GM19324 (cell line): ENCODE measurements at regions not wholly inside any gene's neighbourhood (a gene's known extent, or its start where the extent isn't known, plus 50 kb on each side); places are given as distances from the start of the nearest gene placed in this dataset.

Experiments
- ATAC-seq: cut with Tn5 transposase; IDR thresholded peaks from one replicate; pipeline ENCODE4 v1.9.1; 2021; ENCODE audit warnings: mild to moderate bottlenecking, moderate library complexity; ENCODE audit not compliant: unreplicated experiment, low FRiP score

DNA sequence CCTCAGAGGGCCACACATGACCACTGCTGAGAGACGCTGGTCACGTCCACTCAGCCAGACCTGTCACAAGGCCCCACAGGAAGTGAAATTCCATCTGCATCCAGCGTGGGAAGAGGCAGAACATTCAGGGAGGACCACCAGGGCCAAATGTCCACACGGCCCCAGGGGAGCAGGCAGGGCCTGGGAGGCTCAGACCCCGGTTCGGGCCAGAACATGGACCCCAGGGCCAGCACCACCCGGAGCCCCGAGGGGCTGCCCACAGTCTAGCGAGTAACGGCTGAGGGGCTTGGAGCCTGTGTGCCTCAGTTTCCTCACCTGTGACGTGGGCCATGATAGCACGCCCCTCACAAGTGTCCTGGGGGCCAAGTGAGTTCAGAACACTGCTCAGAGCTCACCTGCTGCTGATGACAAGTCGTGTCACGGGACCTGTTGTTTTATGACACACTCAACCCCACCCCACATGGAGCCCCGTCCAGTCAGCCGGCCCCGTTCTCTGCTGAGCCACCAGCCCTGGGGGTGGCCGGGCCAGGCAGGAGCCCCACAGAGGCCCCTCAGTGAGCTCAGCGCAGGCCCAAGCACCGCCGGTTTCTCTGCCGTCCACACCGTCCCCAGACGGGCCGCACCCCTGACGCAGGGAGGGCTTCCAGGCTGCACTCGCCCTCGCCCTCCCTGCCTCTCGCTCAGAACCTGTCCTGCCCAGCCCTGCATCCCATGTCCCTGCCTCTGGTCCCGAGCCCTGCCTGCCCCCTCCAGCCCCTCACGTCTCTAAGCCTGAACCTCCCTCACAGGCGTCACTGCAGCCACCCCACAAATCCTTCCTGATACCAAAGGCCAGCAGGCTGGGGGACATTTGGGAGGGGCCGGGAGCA lies 79.5 kb upstream of the GALNT9 start:
- no peak for ATAC-seq

DNA sequence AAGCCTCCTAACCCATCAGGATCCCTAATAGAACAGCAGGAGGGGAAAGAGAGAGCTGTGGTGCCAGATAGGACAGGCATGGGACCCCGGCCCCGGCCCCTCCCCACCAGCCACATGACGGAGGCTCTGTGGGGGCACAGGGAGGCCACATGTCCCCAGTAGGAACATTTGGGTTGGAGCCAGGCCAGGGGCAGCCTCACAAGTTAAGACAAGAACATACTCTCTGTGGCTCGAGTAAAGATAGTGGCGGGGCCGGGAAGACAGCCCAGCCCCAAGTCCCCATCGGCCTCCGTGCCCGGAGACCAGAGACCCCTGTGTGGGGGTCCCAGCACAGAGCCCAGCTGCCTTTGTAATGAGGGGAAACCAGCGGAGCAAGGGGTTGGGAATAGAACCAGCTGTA lies 78.6 kb upstream of the GALNT9 start:
- ATAC-seq, result no peak

DNA sequence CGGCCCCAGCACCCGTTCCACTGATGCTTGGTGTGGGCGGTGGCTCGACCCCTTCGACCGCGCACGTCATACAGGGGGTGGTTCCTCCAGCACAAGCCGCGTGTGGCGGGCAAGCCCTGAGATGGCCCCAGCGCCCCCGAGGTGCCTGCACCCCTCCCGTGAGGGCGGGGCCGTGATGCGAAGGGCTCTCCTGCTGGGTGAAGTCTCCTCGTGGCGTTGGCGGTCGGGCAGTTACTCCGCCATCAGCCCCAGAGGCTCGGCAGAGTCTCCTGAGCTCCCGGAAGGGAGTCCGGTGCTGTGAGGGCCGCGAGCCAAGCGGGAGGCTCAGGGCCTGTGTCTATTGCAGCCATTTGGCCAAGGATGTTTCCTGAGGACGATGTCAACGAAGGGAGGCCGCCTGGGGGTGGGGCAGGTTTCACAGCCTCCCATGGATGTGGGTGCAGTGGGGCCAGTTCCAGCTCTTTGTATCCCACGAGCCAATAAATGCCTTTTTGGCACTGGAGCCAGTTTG lies 78.1 kb upstream of the GALNT9 start:
- ATAC-seq, result no peak

DNA sequence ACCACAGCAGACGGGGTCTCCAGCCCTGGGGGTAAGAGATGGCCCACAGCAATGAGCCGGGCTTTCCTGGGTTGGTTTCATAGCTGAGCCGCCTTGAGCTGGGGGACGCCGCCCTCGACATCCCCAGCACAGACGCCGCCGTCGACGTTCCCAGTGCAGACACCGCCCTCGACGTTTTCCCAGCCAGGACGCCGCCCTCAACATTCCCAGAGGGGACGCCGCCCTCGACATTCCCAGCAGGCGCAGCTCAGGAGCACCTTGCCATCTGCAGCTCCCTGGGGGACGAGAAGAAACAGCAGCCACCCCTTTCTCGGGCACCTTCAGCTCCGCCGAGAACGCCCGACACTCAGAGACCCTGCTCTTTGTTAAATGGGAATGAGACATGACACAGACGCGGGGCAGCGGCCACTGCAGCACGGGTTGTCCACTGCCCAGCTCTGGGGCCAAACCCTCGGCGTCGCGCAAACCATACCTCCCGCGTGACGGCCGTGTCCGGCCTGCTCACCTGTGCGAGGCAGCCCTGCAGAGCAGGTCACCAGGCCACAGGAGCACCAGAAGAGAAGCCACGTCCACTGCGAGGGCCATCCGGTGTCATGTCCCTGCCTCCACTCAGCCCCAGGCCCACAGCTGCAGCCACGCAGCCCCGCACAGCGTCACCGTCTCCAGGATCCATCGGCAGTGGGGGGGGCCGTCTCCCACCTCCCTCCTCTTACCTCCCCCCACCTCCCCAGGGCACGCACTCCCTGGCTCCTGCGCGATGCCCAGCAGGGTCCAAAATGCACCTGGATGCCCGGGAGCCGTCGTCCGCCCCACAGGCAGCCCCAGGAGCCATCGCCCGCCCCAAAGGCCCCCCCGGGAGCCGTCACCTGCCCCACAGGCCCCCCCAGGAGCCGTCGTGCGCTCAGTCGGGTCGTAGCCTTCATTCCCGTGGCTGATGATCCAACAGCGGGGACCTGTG lies 77.4 kb upstream of the GALNT9 start:
- no peak for ATAC-seq

DNA sequence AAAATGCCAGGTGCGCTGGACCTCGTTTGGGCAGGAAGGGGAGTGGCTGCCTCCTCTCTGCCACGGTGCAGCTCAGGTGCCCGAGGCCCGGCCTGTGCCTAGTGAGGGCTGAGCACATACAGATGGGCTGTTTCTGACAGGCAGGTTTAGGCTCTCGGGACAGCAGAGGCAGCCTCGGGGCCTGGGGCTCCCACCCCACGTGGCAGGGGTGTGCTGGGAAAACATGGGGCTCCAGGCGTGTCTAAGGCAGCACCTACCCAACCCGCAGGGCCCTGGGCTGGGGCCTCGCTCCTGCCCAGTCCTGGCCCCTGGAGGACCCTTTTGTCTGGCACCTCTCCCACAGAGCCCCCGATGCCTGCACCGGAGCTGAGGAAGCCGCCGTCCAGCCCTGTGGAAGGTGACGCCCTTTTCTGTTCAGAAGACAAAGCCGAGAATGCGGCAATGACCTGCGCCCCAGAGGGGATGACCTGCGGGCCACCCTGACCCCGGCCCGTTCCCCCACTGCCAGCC lies 76.4 kb upstream of the GALNT9 start:
- no peak for ATAC-seq

DNA sequence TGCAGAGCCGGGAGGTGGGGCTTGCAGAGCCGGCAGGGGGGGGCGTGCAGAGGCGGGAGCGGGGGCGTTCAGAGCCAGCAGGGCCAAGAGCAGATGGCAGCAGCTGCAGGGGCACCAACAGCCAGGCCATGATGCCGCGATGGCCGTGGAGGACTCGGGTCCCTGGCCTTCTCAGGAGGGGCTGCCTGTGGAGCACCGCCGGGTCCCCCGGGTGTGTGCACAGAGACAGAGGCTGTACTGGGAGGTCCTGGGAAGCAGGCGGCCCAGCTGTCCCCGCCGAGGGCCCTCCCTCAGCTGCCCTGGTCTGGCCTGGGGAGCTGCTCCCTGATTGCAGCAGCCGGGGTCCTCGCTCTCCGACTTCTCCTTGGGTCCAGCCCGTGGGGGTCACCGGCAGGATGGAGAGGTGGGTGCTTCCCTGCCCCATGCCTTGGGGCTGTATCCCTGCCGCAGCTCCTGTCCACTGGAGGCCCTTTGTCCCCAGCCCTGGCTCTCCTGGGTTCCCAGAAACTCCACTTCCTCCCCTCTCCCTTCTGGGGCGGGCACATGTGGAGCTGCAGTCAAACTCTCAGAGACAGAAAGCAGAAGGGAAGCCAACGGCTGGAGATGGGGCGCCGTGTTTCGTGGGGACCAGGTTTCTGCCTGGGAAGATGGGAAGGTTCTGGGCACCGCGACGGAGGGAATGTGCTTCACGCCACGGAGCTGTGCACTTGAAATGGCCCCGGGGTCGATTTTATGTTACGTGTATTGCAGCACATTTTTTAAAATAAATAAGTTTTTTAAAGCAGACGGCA lies 75.8 kb upstream of the GALNT9 start:
- ATAC-seq, result no peak

DNA sequence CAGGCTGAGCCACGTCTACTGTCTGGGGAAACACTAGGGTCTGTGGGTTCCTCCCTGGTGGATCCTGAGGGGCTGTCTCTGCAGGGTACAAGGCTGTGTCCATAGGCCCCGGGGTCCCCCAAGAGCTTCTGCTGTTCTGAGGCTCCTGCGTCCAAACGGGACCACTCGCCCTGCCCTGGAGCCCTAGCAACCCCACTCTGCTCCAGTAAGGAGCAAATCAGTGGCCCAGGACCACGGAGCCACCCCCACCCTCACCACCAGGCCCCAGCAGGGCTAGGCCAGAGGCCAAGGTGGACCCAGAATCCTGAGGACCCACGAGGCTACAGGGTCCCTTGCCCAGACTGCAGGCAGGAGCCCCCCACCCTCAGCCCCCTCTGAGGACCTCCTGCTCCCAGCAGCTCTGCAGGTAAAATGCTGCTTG lies 75.1 kb upstream of the GALNT9 start:
- no peak for ATAC-seq

DNA sequence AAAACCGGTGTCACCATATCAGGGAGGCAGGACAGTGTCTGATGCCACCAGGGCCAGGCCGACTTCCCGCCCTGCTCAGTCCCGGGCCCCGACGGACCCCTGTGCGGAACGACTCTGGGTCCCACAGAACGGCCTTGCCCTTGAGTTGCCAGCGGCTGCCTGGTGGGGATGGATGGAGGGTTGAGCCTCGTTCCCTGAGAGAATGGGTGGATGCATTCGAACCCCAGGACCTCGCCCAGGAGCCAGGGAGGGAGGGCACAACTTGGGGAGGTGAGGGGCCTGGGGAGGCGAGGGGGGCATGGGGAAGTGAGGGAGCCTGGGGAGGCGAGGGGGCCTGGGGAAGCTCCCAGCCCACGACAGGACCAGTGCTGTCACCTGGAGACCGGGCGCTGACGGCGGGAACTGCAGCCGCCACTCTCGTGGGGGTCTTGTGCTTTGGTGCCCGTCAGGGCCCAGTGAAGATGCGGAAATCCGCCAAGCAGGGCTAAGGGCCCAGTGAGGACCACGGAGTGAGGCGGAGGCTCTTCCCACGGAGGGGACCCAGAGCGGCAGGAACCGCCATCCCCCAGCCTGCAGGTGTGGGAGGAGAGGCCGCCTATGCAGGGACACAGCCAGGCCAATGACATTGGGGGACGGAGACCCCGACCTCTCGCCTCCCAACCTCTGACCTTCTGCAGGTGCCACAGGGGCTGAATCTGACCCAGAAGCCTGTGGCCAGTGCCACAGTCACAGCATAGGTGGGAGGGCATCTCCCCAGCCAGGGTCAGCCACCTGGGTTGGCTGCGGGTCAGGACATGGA lies 74.4 kb upstream of the GALNT9 start:
- no peak for ATAC-seq

DNA sequence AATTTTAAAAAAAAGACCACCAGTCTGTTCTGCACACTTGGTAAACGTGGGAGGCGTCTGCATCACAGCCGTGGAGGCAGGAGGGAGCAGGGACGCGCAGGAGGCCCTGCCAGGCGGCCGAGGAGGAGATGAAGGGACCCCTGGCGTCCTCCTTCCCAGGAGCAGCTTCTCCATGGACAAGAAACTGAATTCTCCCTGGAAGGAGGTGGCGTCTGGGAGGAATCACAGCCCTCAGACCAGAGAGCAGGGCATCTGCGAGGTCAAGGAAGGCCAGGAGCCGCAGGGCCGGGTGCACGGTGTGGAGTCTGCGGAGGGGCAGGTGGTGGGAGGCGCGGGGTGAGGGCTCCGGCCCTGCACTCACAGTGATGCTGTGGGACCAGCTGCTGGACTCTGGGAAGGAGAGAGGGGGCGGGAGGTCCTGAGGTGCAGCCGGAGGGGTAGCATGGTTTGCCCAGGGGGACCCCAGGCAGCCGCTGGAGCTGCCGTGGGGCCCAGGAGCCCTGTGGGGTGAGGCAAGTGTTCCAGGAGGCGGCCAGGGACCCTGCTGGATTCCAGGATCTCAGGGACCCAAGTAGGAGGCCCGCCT lies 73.5 kb upstream of the GALNT9 start:
- no peak for ATAC-seq

DNA sequence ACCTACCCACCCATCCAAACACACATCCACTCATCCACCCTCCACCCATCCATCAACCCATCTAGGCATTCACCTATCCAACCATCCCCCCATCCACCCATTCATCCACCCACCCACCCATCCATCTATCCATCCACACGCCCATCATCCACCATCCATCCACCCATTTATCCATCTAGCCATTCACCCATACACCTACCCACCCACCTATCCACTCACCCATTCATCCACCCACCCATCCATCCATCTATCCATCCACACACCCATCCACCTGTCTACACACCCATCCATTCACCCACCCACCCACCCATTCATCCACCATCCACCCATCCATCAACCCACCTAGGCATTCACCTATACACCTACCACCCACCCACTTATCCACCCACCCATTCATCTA lies 72.6 kb upstream of the GALNT9 start:
- ATAC-seq, result no peak

DNA sequence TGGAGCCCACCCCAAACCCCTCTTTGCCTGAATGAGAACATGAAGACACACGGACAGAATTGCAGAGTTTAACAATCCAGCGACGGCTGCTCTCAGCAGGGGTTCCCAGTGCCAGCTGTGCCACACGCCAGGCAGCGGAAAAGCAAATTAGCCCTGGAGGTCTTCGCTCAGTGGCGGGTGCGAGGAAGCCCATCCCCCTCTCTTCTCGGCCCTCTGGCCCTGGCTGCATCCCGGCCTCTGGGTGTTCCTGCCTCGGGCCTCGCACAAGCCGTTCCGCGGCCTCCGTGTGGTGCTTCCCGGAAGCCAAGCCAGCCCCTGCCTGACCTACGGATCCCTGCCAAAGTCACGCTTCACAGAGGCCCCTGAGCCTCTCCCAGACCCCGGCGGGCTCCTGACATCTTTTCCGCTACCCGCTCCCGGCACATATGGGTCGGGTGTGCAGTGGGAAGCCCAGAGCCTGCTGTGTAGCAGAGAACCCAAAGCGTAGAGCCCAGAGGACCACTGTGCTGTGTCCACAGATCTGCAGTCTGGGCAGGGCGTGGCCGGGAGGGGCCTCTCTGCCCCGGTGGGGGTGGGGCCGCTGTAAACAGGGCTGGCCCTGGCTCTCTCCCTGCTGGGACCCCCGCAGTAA lies 70.7 kb upstream of the GALNT9 start:
- no peak for ATAC-seq

DNA sequence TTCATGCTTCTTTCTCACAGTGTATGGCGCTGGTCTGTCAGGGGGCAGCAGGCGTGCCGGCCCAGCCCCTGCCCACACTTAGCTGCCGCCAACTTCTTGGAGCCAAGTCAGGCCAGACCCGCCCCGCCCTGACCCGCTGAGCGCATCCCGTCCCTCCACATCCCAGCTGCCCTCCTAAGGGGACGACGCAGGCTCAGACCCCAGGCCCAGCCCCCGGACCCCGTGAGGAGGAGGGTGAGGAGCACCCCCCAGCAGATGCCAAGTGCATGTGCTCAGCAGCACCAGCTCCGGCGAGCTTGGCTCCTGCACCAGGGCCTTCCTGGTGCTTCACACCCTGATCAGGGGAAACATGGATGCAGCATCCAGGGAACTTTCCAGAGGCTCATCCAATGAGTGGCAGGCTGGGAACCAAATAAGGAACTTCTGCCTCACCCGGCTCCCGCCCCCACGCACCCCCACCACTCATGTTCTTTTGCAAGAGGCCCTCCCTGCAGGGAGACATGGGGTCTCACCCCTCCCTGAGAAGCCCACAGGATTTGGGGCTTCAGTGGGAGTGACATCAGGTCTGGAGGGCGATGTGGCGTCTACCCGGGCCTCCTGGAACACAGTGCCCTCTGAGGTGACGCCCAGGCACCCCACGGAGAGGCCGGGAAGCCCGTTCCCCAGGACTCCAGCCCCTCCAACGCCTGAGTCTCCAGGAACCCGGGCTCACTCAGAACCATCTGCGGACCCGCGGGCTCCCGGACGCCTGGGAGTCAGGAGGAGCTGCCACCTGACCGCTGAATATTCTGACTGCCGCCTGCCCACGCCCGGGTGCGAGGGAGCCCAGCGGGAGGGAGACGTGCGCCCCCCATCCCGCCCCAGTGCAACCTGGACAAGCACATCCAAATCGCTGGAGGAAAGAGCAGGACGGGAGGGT lies 70.0 kb upstream of the GALNT9 start:
- ATAC-seq, result no peak

DNA sequence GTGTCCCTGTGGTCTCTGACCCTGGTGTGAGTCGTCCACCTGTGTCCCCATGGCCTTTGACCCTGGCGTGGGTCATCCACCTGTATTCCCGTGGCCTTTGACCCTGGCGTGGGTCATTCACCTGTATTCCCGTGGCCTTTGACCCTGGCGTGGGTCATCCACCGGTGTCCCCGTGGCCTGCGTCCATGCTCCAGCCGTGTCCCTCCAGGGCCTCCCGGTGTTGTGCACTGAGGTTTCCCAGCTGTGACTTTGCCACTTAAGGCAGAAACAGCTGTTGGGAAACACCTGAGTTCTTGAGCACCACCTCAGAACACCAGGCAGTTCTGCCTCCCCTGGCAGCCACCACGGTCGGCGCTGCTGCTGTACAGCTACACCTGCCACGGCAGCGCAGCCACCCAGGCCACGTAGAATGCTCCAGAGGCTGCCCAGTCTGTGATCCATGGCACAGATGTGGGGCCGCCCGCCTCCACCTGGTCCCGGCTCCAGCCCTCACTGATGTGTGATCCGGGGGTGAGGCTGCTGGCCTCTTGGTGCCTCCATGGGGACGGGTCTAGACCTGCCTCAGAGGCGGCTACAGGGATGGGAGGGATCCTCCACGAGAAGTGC lies 69.1 kb upstream of the GALNT9 start:
- ATAC-seq, result no peak

DNA sequence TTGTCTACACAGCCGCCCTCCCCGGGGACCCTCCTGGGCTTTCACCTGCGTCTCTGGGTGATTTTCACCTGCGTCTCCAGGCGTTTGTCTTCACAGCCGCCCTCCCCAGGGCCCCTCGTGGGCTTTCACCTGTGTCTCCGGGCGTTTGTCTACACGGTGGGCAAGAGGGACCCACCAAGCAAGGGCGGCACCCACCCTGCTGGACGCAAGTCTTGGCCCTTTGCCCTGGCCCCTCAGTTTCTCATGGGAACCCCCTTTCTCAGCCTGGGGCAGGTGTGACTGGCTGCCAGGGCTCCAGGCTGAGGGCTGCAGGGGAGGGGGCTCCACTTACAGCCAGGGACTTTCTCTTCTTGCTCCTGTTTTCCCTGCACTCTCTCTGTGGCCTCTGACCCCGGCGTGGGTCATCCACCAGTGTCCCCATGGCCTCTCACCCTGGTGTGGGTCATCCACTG lies 68.6 kb upstream of the GALNT9 start:
- ATAC-seq, result no peak

DNA sequence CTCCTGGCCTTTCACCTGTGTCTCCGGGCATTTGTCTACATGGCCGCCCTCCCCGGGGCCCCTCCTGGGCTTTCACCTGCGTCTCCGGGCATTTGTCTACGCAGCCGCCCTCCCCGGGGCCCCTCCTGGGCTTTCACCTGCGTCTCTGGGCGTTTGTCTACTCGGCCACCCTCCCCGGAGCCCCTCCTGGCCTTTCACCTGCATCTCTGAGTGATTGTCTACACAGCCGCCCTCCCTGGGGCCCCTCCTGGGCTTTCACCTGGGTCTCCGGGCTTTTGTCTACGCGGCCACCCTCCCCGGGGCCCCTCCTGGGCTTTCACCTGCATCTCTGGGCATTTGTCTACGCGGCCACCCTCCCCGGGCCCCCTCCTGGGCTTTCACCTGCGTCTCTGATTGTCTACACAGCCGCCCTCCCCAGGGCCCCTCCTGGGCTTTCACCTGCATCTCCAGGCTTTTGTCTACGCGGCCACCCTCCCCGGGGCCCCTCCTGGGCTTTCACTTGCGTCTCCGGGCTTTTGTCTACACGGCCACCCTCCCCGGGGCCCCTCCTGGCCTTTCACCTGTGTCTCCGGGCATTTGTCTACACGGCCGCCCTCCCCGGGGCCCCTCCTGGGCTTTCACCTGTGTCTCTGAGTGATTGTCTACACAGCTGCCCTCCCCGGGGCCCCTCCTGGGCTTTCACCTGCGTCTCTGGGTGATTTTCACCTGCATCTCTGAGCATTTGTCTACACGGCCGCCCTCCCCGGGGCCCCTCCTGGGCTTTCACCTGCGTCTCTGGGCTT lies 68.0 kb upstream of the GALNT9 start:
- no peak for ATAC-seq

DNA sequence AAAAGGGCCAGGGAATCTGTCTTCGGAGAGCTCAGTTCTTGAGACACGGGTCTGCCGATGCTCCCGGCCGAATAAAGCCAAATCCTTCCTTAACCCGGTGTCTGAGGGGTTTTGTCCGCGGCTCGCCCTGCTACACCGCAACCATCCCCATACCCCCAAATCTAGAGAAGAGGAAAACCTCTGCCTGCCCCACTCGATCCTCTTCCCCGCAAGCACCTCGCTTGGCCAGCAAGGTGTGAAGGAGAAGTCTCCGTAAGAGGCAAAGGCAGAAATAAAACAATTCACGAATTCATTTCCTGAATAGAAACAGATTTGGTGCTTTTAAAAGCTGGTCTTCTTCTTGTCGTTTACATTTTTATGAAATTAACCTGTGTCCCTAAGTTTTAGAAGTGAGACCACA lies 67.3 kb upstream of the GALNT9 start:
- ATAC-seq, result no peak
